RKO (cell line): ENCODE measurements at regions not wholly inside any gene's neighbourhood (a gene's known extent, or its start where the extent isn't known, plus 50 kb on each side); places are given as distances from the start of the nearest gene placed in this dataset.

Experiments
- DNase-seq: peaks from one replicate; pipeline ENCODE4 v3.0.0-alpha.2; 2016; ENCODE audit warnings: low spot score

GRCh38 chr22:23522623-23523251 lies 57.4 kb downstream of the IGLL1 start:
- DNase-seq: no peak

- DNase-seq: peak; percentile 91
These were observed 58.5 kb downstream of the IGLL1 start for GRCh38 chr22:23521441-23522113.

- no peak for DNase-seq
These were observed 59.1 kb downstream of the IGLL1 start for GRCh38 chr22:23520863-23521440.

- no peak for DNase-seq
These were observed 60.5 kb downstream of the IGLL1 start for GRCh38 chr22:23519442-23520157.

- DNase-seq: no peak
These were observed 61.5 kb downstream of the IGLL1 start for GRCh38 chr22:23518376-23519187.

- no peak for DNase-seq
These were observed 62.2 kb downstream of the IGLL1 start for GRCh38 chr22:23517804-23518375.

GRCh38 chr22:23516304-23516703 lies 63.8 kb downstream of the IGLL1 start:
- no peak for DNase-seq

- DNase-seq: no peak
These were observed 65.6 kb downstream of the IGLL1 start for GRCh38 chr22:23514322-23515038.

GRCh38 chr22:23513705-23514104 lies 66.4 kb downstream of the IGLL1 start:
- DNase-seq: no peak

- no peak for DNase-seq
These were observed 67.0 kb downstream of the IGLL1 start for GRCh38 chr22:23513133-23513532.

- DNase-seq: no peak
These were observed 67.4 kb downstream of the IGLL1 start for GRCh38 chr22:23512721-23513120.

- no peak for DNase-seq
These were observed 67.8 kb downstream of the IGLL1 start for GRCh38 chr22:23512348-23512705.

- no peak for DNase-seq
These were observed 68.3 kb downstream of the IGLL1 start for GRCh38 chr22:23511627-23512347.

GRCh38 chr22:23509571-23510302 lies 70.4 kb downstream of the IGLL1 start:
- no peak for DNase-seq

- DNase-seq: no peak
These were observed 75.6 kb downstream of the IGLL1 start for GRCh38 chr22:23504516-23504915.

GRCh38 chr22:23503736-23504440 lies 76.2 kb downstream of the IGLL1 start:
- no peak for DNase-seq

- no peak for DNase-seq
These were observed 76.9 kb downstream of the IGLL1 start for GRCh38 chr22:23503142-23503541.

GRCh38 chr22:23501708-23502107 lies 78.4 kb downstream of the IGLL1 start:
- DNase-seq: no peak

GRCh38 chr22:23501261-23501619 lies 78.8 kb downstream of the IGLL1 start:
- DNase-seq: no peak
